SK-N-SH treated with all-trans-retinoic acid at 6 μM for 48 hours (cell line): ENCODE measurements at regions not wholly inside any gene's neighbourhood (a gene's known extent, or its start where the extent isn't known, plus 50 kb on each side); places are given as distances from the start of the nearest gene placed in this dataset.

Source experiments
- ATAC-seq: fragments of 200-7000 bp; cut with Tn5 transposase; 3 replicates; pipeline ENCODE4 v1.9.1; 2020; ENCODE audit warnings: mild to moderate bottlenecking, moderate library complexity
- ARNTL ChIP-seq: fragments of 450-650 bp; formaldehyde crosslinking; IDR thresholded peaks from 2 replicates; pipeline ENCODE4 v1.5.0; 2020; ENCODE audit warnings: low read depth, mild to moderate bottlenecking, moderate library complexity, borderline replicate concordance
- CREB5 ChIP-seq: fragments of 250-450 bp; sonication (Bioruptor Pico); IDR thresholded peaks from 2 replicates; pipeline ENCODE4 v1.5.1; 2020; ENCODE audit warnings: low read depth, mild to moderate bottlenecking, moderate library complexity
- CSDC2 ChIP-seq: fragments of 250-450 bp; sonication (Bioruptor Pico); IDR thresholded peaks from 2 replicates; pipeline ENCODE4 v1.5.0; 2020; ENCODE audit warnings: mild to moderate bottlenecking, moderate library complexity
- CSRNP3 ChIP-seq: fragments of 250-450 bp; sonication (Bioruptor Pico); IDR thresholded peaks from 2 replicates; pipeline ENCODE4 v1.5.1; 2021; ENCODE audit warnings: mild to moderate bottlenecking, moderate library complexity
- ESRRG ChIP-seq: fragments of 250-450 bp; sonication (Bioruptor Pico); IDR thresholded peaks from 2 replicates; pipeline ENCODE4 v1.6.1; 2021; ENCODE audit warnings: mild to moderate bottlenecking
- GLIS3 ChIP-seq: fragments of 250-450 bp; sonication (Bioruptor Pico); IDR thresholded peaks from 2 replicates; pipeline ENCODE4 v1.5.0; 2020; ENCODE audit warnings: mild to moderate bottlenecking, moderate library complexity
- ISL1 ChIP-seq: fragments of 250-450 bp; sonication (Bioruptor Pico); IDR thresholded peaks from 2 replicates; pipeline ENCODE4 v2.1.2; 2022; ENCODE audit warnings: mild to moderate bottlenecking, moderate library complexity
- OSR1 ChIP-seq: fragments of 250-450 bp; sonication (Bioruptor Pico); IDR thresholded peaks from 2 replicates; pipeline ENCODE4 v1.8.0; 2022; ENCODE audit warnings: moderate library complexity, mild to moderate bottlenecking, inconsistent platforms
- PATZ1 ChIP-seq: fragments of 250-450 bp; sonication (Bioruptor Pico); IDR thresholded peaks from 2 replicates; pipeline ENCODE4 v1.8.0; 2020; ENCODE audit warnings: mild to moderate bottlenecking, moderate library complexity, borderline replicate concordance
- POU6F1 ChIP-seq: fragments of 250-450 bp; sonication (Bioruptor Pico); IDR thresholded peaks from 2 replicates; pipeline ENCODE4 v1.8.0; 2021; ENCODE audit warnings: low read depth, mild to moderate bottlenecking, moderate library complexity, borderline replicate concordance
- PPARA ChIP-seq: fragments of 250-450 bp; sonication (Bioruptor Pico); IDR thresholded peaks from 2 replicates; pipeline ENCODE4 v1.5.0; 2020; ENCODE audit warnings: mild to moderate bottlenecking, borderline replicate concordance
- RARB ChIP-seq: fragments of 250-450 bp; sonication (Bioruptor Pico); IDR thresholded peaks from 2 replicates; pipeline ENCODE4 v1.8.0; 2021; ENCODE audit warnings: mild to moderate bottlenecking, moderate library complexity
- SNAI2 ChIP-seq: fragments of 250-450 bp; sonication (Bioruptor Pico); IDR thresholded peaks from 2 replicates; pipeline ENCODE4 v1.5.0; 2020; ENCODE audit warnings: mild to moderate bottlenecking, moderate library complexity
- TCF4 ChIP-seq: fragments of 250-450 bp; sonication (Bioruptor Pico); IDR thresholded peaks from 2 replicates; pipeline ENCODE4 v1.8.0; 2021; ENCODE audit warnings: mild to moderate bottlenecking, moderate library complexity, borderline replicate concordance
- TOX ChIP-seq: fragments of 250-450 bp; sonication (Bioruptor Pico); IDR thresholded peaks from 2 replicates; pipeline ENCODE4 v1.8.0; 2021; ENCODE audit warnings: mild to moderate bottlenecking, moderate library complexity, borderline replicate concordance
- TSHZ2 ChIP-seq: fragments of 250-450 bp; sonication (Bioruptor Pico); IDR thresholded peaks from 2 replicates; pipeline ENCODE4 v1.5.0; 2020; ENCODE audit warnings: mild to moderate bottlenecking, moderate library complexity
- ZFP3 ChIP-seq: fragments of 250-450 bp; sonication (Bioruptor Pico); IDR thresholded peaks from 2 replicates; pipeline ENCODE4 v1.5.0; 2020; ENCODE audit warnings: mild to moderate bottlenecking, moderate library complexity
- ZFP30 ChIP-seq: fragments of 450-650 bp; formaldehyde crosslinking; IDR thresholded peaks from 2 replicates; pipeline ENCODE4 v1.5.0; 2022; ENCODE audit warnings: mild to moderate bottlenecking, moderate library complexity
- ZNF565 ChIP-seq: fragments of 450-650 bp; formaldehyde crosslinking; conservative IDR thresholded peaks from 2 replicates; pipeline ENCODE4 v1.5.0; 2020; ENCODE audit warnings: low read depth, mild to moderate bottlenecking, moderate library complexity
- ZNF70 ChIP-seq: fragments of 450-650 bp; formaldehyde crosslinking; IDR thresholded peaks from 2 replicates; pipeline ENCODE4 v1.5.0; 2020; ENCODE audit warnings: mild to moderate bottlenecking, moderate library complexity
- ZNF8 ChIP-seq: fragments of 450-650 bp; formaldehyde crosslinking; IDR thresholded peaks from 2 replicates; pipeline ENCODE4 v1.5.0; 2020; ENCODE audit warnings: mild to moderate bottlenecking, moderate library complexity

GRCh38 chr5:130331332-130331731, 427.1 kb downstream of the CHSY3 start:
- TF ChIP-seq TCF4 (CRISPR knock-in tag) (no peak), ZNF8 (CRISPR knock-in tag) (no peak), CREB5 (CRISPR knock-in tag) (no peak), ZFP3 (no peak), GLIS3 (CRISPR knock-in tag) (no peak), CSDC2 (CRISPR knock-in tag) (no peak), RARB (CRISPR knock-in tag) (no peak), ZNF70 (CRISPR knock-in tag) (no peak), ARNTL (CRISPR knock-in tag) (no peak), ESRRG (CRISPR knock-in tag) (no peak), PATZ1 (no peak), CSRNP3 (CRISPR knock-in tag) (no peak), ZFP30 (CRISPR knock-in tag) (no peak)
- ATAC-seq: no peak

GRCh38 chr5:130324953-130325671, 420.8 kb downstream of the CHSY3 start:
- no peak for ATAC-seq
- TF ChIP-seq ZNF8 (CRISPR knock-in tag) (no peak), ARNTL (CRISPR knock-in tag) (no peak), CSRNP3 (CRISPR knock-in tag) (no peak), TSHZ2 (CRISPR knock-in tag) (no peak), ZNF70 (CRISPR knock-in tag) (no peak), OSR1 (CRISPR knock-in tag) (no peak), POU6F1 (CRISPR knock-in tag) (no peak), GLIS3 (CRISPR knock-in tag) (no peak), SNAI2 (CRISPR knock-in tag) (no peak), ISL1 (CRISPR knock-in tag) (no peak), PPARA (CRISPR knock-in tag) (no peak), ZNF565 (CRISPR knock-in tag) (no peak), TOX (no peak), CSDC2 (CRISPR knock-in tag) (no peak), ZFP3 (no peak)
